ENCODE measurements at regions not wholly inside any gene's neighbourhood (a gene's known extent, or its start where the extent isn't known, plus 50 kb on each side); places are given as distances from the start of the nearest gene placed in this dataset.
"Not testable (repeated sequence)": the region's sequence is repeated elsewhere in the genome, so short reads cannot be mapped to it uniquely, and the experiment has no call there.

GRCh38 chrX:114272096-114272686 lies 311.7 kb upstream of the HTR2C start:
- no peaks in the 10 kb centered on the region for H3K9me3 ChIP-seq (ENCODE audit: low read length)
- H3K36me3 ChIP-seq (ENCODE audit: insufficient read depth, low read length) = no peaks in the 10 kb centered on the region
- no peaks in the 10 kb centered on the region for H3K27me3 ChIP-seq (ENCODE audit: low read length)
- no peak for DNase-seq
- H3K27ac ChIP-seq (ENCODE audit: low read length) = no peak overlapping the region
- no peaks in the 10 kb centered on the region for H3K9me2 ChIP-seq (replicated peaks; ENCODE audit: insufficient read depth, low read length)
- H4K20me1 ChIP-seq (ENCODE audit: insufficient read depth, low read depth, low read length) = no peaks in the 10 kb centered on the region
- no peaks in the 10 kb centered on the region for H3K79me2 ChIP-seq (ENCODE audit: low read length)
- H3K4me3 ChIP-seq (ENCODE audit: low read length) = no peak overlapping the region
- H3K9ac ChIP-seq (ENCODE audit: low read length) = no peak overlapping the region
- H3K4me1 ChIP-seq (ENCODE audit: low read length) = no peaks in the 10 kb centered on the region
- H2AFZ ChIP-seq (ENCODE audit: low read length) = no peak overlapping the region
- no peak overlapping the region for H3K4me2 ChIP-seq (ENCODE audit: low read depth, low read length, poor library complexity, severe bottlenecking)

DNA sequence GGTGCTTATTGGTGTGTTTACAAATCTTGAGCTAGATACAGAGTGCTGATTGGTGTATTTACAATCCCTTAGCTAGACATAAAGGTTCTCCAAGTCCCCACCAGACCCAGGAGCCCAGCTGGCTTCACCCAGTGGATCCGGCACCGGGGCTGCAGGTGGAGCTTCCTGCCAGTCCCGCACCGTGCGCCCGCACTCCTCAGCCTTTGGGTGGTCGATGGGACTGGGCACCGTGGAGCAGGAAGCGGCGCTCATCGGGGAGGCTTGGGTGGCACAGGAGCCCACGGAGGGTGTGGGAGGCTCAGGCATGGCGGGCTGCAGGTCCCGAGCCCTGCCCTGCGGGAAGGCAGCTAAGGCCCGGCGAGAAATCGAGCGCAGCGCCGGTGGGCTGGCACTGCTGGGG lies 313.5 kb upstream of the HTR2C start:
- not testable (repeated sequence) for DNase-seq; H3K9me2 ChIP-seq (replicated peaks; ENCODE audit: insufficient read depth, low read length); H3K27me3 ChIP-seq (ENCODE audit: low read length); H2AFZ ChIP-seq (ENCODE audit: low read length); H3K36me3 ChIP-seq (ENCODE audit: insufficient read depth, low read length); H3K4me1 ChIP-seq (ENCODE audit: low read length); H3K4me3 ChIP-seq (ENCODE audit: low read length); H3K9me3 ChIP-seq (ENCODE audit: low read length); H3K9ac ChIP-seq (ENCODE audit: low read length); H3K4me2 ChIP-seq (ENCODE audit: low read depth, low read length, poor library complexity, severe bottlenecking); H3K79me2 ChIP-seq (ENCODE audit: low read length); H4K20me1 ChIP-seq (ENCODE audit: insufficient read depth, low read depth, low read length); H3K27ac ChIP-seq (ENCODE audit: low read length)

DNA sequence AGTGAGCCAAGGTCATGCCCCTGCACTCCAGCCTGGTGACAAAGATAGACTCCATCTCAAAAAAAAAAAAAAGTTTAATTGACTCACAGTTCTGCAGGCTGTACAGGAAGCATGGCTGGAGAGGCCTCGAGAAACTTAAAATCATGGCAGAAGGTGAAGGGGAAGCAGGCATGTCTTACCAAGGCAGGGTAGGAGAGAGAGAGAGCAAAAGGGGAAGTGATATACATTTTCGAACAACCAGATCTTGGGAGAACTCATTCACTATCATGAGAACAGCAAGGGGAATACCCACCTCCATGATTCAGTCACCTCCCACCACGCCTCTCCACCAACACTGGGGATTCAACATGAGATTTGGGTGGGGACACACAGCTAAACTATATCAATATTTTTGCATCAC lies 315.2 kb upstream of the HTR2C start:
- Histone ChIP-seq H3K27ac (ENCODE audit: low read length) (no peak overlapping the region), H3K9me3 (ENCODE audit: low read length) (no peaks in the 10 kb centered on the region), H3K4me3 (ENCODE audit: low read length) (no peak overlapping the region), H4K20me1 (ENCODE audit: insufficient read depth, low read depth, low read length) (no peaks in the 10 kb centered on the region), H3K4me2 (ENCODE audit: low read depth, low read length, poor library complexity, severe bottlenecking) (no peak overlapping the region), H3K79me2 (ENCODE audit: low read length) (no peaks in the 10 kb centered on the region), H3K9me2 (replicated peaks; ENCODE audit: insufficient read depth, low read length) (no peaks in the 10 kb centered on the region), H2AFZ (ENCODE audit: low read length) (no peak overlapping the region), H3K36me3 (ENCODE audit: insufficient read depth, low read length) (no peaks in the 10 kb centered on the region), H3K9ac (ENCODE audit: low read length) (no peak overlapping the region), H3K4me1 (ENCODE audit: low read length) (no peaks in the 10 kb centered on the region), H3K27me3 (ENCODE audit: low read length) (no peaks in the 10 kb centered on the region)
- DNase-seq = no peak

DNA sequence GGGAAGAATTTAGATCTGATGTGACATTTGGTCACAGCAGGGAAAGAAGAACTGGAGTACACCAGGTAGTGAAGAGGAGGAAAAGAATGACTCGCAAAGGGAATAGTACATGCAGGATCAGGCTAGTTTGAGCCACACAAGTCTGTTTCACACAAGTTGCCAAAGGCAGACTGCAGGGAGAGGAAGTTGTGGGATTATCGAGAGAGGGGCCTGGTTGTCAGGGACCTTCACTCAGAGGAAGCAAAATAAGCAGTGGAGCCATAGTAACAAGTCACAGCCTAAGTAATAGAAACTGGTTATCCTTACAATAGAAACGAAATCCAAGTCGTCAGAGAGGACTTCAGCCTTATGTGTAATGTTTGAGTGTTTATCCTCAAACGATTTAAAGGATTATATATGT lies 316.7 kb upstream of the HTR2C start:
- no peak overlapping the region for H3K4me2 ChIP-seq (ENCODE audit: low read depth, low read length, poor library complexity, severe bottlenecking)
- H4K20me1 ChIP-seq (ENCODE audit: insufficient read depth, low read depth, low read length) = no peaks in the 10 kb centered on the region
- H3K9me3 ChIP-seq (ENCODE audit: low read length) = no peaks in the 10 kb centered on the region
- no peaks in the 10 kb centered on the region for H3K79me2 ChIP-seq (ENCODE audit: low read length)
- H3K36me3 ChIP-seq (ENCODE audit: insufficient read depth, low read length) = no peaks in the 10 kb centered on the region
- no peak overlapping the region for H3K9ac ChIP-seq (ENCODE audit: low read length)
- H2AFZ ChIP-seq (ENCODE audit: low read length) = no peak overlapping the region
- no peaks in the 10 kb centered on the region for H3K27me3 ChIP-seq (ENCODE audit: low read length)
- H3K4me1 ChIP-seq (ENCODE audit: low read length) = no peaks in the 10 kb centered on the region
- H3K9me2 ChIP-seq (replicated peaks; ENCODE audit: insufficient read depth, low read length) = no peaks in the 10 kb centered on the region
- no peak overlapping the region for H3K27ac ChIP-seq (ENCODE audit: low read length)
- no peak overlapping the region for H3K4me3 ChIP-seq (ENCODE audit: low read length)
- no peak for DNase-seq

GRCh38 chrX:114252186-114252585 lies 331.7 kb upstream of the HTR2C start:
- H3K27ac ChIP-seq (ENCODE audit: low read length) = no peak overlapping the region
- no peaks in the 10 kb centered on the region for H3K9me2 ChIP-seq (replicated peaks; ENCODE audit: insufficient read depth, low read length)
- no peak overlapping the region for H2AFZ ChIP-seq (ENCODE audit: low read length)
- H3K4me2 ChIP-seq (ENCODE audit: low read depth, low read length, poor library complexity, severe bottlenecking) = no peak overlapping the region
- H3K9me3 ChIP-seq (ENCODE audit: low read length) = no peaks in the 10 kb centered on the region
- DNase-seq = no peak
- no peaks in the 10 kb centered on the region for H3K27me3 ChIP-seq (ENCODE audit: low read length)
- no peaks in the 10 kb centered on the region for H3K36me3 ChIP-seq (ENCODE audit: insufficient read depth, low read length)
- H3K9ac ChIP-seq (ENCODE audit: low read length) = no peak overlapping the region
- H3K79me2 ChIP-seq (ENCODE audit: low read length) = no peaks in the 10 kb centered on the region
- H3K4me3 ChIP-seq (ENCODE audit: low read length) = no peak overlapping the region
- H4K20me1 ChIP-seq (ENCODE audit: insufficient read depth, low read depth, low read length) = no peaks in the 10 kb centered on the region
- H3K4me1 ChIP-seq (ENCODE audit: low read length) = no peaks in the 10 kb centered on the region

DNA sequence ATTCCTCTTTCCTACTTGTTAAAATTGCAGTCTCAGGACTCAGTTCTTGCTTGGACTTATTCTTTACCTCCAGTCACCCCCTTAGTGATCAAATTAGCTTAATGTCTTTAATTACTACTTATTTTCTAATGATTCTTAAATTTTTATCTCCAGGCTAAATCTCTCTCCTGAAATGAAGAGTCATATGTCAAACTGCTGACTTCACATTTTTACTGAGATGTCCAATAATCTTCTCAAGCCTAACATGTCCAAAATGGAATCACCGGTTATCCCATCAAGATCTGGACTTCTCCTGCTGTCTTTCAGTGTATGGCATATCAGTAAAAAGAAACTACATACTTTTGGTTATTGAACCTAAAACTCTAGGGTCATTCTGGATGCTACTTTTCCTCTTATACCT lies 332.3 kb upstream of the HTR2C start:
- Histone ChIP-seq H3K4me2 (ENCODE audit: low read depth, low read length, poor library complexity, severe bottlenecking) (no peak overlapping the region), H3K4me1 (ENCODE audit: low read length) (no peaks in the 10 kb centered on the region), H3K79me2 (ENCODE audit: low read length) (no peaks in the 10 kb centered on the region), H4K20me1 (ENCODE audit: insufficient read depth, low read depth, low read length) (no peaks in the 10 kb centered on the region), H3K27me3 (ENCODE audit: low read length) (no peaks in the 10 kb centered on the region), H3K36me3 (ENCODE audit: insufficient read depth, low read length) (no peaks in the 10 kb centered on the region), H2AFZ (ENCODE audit: low read length) (no peak overlapping the region), H3K9me3 (ENCODE audit: low read length) (no peaks in the 10 kb centered on the region), H3K9ac (ENCODE audit: low read length) (no peak overlapping the region), H3K9me2 (replicated peaks; ENCODE audit: insufficient read depth, low read length) (no peaks in the 10 kb centered on the region), H3K27ac (ENCODE audit: low read length) (no peak overlapping the region), H3K4me3 (ENCODE audit: low read length) (no peak overlapping the region)
- DNase-seq = no peak

GRCh38 chrX:114221445-114221844 lies 362.4 kb upstream of the HTR2C start:
- no peak overlapping the region for H3K9ac ChIP-seq (ENCODE audit: low read length)
- no peaks in the 10 kb centered on the region for H3K79me2 ChIP-seq (ENCODE audit: low read length)
- no peak overlapping the region for H3K4me2 ChIP-seq (ENCODE audit: low read depth, low read length, poor library complexity, severe bottlenecking)
- H3K4me3 ChIP-seq (ENCODE audit: low read length) = no peak overlapping the region
- no peak overlapping the region for H2AFZ ChIP-seq (ENCODE audit: low read length)
- H4K20me1 ChIP-seq (ENCODE audit: insufficient read depth, low read depth, low read length) = no peaks in the 10 kb centered on the region
- H3K4me1 ChIP-seq (ENCODE audit: low read length) = no peaks in the 10 kb centered on the region
- no peaks in the 10 kb centered on the region for H3K9me3 ChIP-seq (ENCODE audit: low read length)
- no peaks in the 10 kb centered on the region for H3K27me3 ChIP-seq (ENCODE audit: low read length)
- no peak overlapping the region for H3K27ac ChIP-seq (ENCODE audit: low read length)
- no peak for DNase-seq
- no peaks in the 10 kb centered on the region for H3K36me3 ChIP-seq (ENCODE audit: insufficient read depth, low read length)
- H3K9me2 ChIP-seq (replicated peaks; ENCODE audit: insufficient read depth, low read length) = no peaks in the 10 kb centered on the region

DNA sequence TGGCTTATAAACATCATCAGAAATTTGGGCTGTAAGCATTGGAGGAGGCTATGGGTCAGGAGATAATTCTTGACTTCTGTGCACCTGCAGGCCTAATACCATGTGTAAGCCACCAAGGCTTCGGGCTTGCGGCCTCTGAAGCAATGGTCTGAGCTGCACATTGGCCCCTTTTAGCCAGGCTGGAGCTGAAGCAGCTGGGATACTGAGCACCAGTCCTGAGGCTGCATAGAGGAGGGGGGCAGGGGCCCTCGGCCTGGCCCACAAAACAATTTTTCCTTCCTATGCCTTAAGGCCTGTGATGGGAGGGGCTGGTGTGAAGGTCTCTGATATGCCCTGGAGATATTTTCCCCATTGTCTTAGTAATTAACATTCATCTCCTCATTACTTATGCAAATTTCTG lies 373.0 kb upstream of the HTR2C start:
- Histone ChIP-seq H3K4me3 (ENCODE audit: low read length) (no peak overlapping the region), H3K27me3 (ENCODE audit: low read length) (no peaks in the 10 kb centered on the region), H3K27ac (ENCODE audit: low read length) (no peak overlapping the region), H3K9me2 (replicated peaks; ENCODE audit: insufficient read depth, low read length) (no peaks in the 10 kb centered on the region), H3K9ac (ENCODE audit: low read length) (no peak overlapping the region), H3K79me2 (ENCODE audit: low read length) (no peaks in the 10 kb centered on the region), H3K36me3 (ENCODE audit: insufficient read depth, low read length) (no peaks in the 10 kb centered on the region), H2AFZ (ENCODE audit: low read length) (no peak overlapping the region), H4K20me1 (ENCODE audit: insufficient read depth, low read depth, low read length) (no peaks in the 10 kb centered on the region), H3K4me2 (ENCODE audit: low read depth, low read length, poor library complexity, severe bottlenecking) (no peak overlapping the region), H3K9me3 (ENCODE audit: low read length) (no peaks in the 10 kb centered on the region), H3K4me1 (ENCODE audit: low read length) (no peaks in the 10 kb centered on the region)
- no peak for DNase-seq

GRCh38 chrX:114201622-114202021 lies 382.3 kb upstream of the HTR2C start:
- no peak overlapping the region for H3K27ac ChIP-seq (ENCODE audit: low read length)
- H3K9me3 ChIP-seq (ENCODE audit: low read length) = no peaks in the 10 kb centered on the region
- no peaks in the 10 kb centered on the region for H3K36me3 ChIP-seq (ENCODE audit: insufficient read depth, low read length)
- no peaks in the 10 kb centered on the region for H3K79me2 ChIP-seq (ENCODE audit: low read length)
- no peak overlapping the region for H3K9ac ChIP-seq (ENCODE audit: low read length)
- H3K27me3 ChIP-seq (ENCODE audit: low read length) = no peaks in the 10 kb centered on the region
- no peaks in the 10 kb centered on the region for H3K4me1 ChIP-seq (ENCODE audit: low read length)
- H3K9me2 ChIP-seq (replicated peaks; ENCODE audit: insufficient read depth, low read length) = no peaks in the 10 kb centered on the region
- no peak overlapping the region for H3K4me3 ChIP-seq (ENCODE audit: low read length)
- no peak overlapping the region for H2AFZ ChIP-seq (ENCODE audit: low read length)
- no peak overlapping the region for H3K4me2 ChIP-seq (ENCODE audit: low read depth, low read length, poor library complexity, severe bottlenecking)
- no peaks in the 10 kb centered on the region for H4K20me1 ChIP-seq (ENCODE audit: insufficient read depth, low read depth, low read length)
- no peak for DNase-seq
